HG03457 (cell line): ENCODE measurements at regions not wholly inside any gene's neighbourhood (a gene's known extent, or its start where the extent isn't known, plus 50 kb on each side); places are given as distances from the start of the nearest gene placed in this dataset.

Experiments
- ATAC-seq: cut with Tn5 transposase; IDR thresholded peaks from one replicate; pipeline ENCODE4 v1.9.1; 2021; ENCODE audit warnings: moderate number of reproducible peaks; ENCODE audit not compliant: unreplicated experiment

DNA sequence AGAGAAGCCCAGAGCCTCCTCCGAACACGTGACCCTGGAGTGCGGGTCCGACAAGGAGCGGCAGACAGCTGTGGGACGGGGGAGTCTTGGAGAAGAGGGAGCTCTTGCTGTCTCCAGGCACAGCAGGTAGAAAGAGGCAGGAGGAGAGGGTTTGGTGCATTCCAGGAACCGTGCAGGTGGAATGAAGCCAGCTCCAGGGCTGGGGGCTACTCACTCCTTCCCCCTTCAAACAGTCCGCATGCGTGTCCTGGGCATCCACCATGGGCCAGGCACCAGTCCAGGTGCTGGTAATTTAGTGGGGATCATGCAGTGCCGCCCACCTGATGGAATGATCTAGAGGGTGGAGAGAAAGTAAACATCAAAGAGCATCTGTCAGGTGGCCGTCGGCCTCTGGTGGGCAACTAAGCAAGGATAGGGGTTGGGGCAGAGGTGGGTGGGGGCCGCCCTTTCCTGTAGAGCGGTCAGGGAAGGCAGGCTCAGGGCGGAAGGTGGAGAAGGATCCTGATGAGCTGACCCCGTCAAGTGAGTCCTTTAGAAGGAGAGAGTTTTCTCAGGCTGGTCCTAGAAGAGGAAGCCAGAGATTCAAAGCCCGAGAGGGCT lies 850.0 kb downstream of the TBC1D22A start:
- ATAC-seq, result no peak

DNA sequence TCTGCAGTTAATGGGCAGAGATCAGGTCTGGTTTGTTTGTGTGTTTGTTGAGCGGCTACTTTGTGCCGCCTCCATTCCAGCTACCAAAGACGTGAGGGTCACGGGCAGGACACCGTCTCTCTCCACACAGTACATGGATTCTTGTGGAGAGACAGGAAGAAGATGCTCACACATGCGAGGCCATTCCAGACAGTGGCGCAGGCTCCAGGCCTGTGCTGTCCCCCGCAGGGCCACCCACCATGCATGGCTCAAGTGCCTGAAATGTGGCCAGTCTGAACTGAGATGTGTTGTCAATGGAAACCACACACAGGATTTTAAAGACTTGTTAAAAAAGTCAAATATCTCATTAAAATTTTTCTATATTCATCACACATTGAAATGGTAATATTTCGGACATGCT lies 848.3 kb downstream of the TBC1D22A start:
- no peak for ATAC-seq

DNA sequence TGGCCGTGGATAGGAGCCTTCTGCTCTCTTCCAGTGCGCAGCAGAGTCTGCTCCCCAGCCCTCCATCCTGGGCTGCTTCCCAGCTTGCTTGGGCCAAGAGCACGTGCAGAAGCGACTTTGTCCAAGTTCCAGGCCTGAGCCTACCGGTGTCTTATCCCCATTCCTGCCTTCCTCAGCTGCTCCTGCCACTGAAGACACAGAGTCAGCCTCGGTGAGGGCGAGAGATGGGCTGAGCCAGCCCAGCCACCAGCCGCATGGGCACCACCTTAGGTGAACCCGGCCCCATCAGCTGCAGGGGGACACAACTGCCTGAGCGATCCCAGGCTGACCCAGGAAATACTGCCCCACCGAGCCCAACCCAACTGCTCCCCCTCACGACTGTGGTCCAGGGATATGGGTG lies 847.8 kb downstream of the TBC1D22A start:
- no peak for ATAC-seq

DNA sequence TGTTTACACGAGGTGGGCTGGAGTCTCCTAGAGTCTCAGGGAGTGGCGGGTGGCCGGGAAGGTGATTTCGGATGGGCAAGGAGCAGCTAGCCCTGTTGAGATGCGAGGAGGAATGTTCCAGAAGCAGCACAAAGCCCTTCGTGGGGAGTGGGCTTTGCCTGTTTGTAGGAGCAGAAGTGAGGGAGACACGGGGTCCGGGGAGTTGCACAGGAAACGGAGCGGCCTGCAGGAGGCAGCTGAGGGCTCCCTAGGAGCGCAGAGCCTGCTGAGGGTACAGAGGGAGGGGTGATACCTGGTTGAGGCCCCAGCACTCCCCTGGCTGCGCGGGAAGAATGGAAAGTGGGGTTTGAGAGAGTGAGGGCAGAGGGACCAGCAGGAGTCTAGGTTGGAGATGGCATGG lies 847.2 kb downstream of the TBC1D22A start:
- no peak for ATAC-seq

DNA sequence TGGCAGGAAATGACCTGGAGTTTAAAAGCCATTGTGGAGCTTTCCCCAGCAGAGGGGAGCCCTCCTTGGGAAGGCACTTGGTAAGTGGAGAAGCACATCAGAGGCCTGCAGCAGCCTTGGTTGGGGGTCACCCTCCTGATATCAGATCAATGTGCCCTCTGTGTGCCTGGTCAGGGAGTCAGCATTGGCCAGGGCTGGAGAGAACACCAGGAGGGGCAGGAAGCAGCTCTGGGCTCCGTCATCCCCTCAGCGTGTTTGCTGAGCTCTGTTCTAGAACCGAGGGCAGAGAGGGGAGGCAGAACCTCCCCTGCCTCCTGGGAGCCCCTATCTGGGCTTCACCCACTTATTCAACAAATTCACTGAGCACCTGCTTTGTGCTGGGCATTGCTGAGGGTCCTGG lies 846.0 kb downstream of the TBC1D22A start:
- no peak for ATAC-seq

DNA sequence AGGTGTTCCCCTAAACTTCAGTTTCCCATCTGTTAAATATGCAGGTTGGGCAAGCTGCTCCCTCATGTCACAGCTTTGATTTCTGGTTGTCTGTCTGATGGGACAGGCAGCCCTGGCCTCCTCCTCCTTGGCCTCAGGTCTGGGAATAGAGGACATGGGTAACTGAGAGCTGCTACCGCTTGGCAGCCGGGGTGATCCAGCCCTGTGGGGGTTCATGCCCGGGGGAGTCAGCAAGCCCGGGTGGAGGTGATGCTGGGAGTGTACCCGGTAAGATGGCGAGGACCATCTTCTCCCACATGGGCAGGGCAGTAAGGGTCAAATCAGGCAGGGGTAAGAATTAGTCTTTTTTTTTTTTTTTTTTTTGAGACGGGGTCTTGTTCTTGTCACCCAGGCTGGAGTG lies 845.0 kb downstream of the TBC1D22A start:
- ATAC-seq, result no peak

DNA sequence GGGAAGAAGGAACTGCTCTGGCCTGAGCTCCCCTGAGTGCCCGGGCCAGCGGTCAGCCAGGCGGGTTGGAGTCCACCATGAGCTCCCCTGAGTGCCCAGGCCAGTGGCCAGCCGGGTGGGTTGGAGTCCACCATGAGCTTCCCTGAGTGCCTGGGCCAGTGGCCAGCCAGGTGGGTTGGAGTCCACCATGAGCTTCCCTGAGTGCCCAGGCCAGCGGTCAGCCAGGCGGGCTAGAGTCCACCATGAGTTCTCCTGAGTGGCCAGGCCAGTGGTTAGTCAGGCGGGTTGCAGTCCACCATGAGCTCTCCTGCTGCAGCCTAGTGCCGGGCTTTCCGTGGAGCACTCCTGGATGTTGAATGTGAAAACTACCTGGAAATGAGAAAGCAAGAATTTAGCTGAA lies 844.0 kb downstream of the TBC1D22A start:
- no peak for ATAC-seq

DNA sequence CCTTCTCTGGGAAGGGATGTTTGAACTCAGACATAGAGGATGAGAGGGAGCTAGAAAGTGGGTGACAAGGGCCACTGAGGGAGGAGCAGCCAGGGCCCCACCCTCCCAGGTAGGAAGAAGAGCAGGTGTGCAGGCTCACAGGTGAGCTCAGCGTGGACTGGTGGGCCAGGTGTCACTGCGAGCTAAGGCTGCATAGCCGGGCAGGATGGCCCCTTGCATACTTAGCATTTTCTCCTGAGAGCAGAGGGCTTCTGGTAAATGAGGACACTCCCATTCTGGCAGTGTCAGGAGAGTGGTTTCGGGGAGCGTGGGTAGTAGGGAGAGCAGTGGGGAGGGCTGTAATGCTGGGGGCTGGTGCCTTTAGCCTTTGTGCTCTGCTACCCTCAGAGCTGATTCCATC lies 843.4 kb downstream of the TBC1D22A start:
- no peak for ATAC-seq

DNA sequence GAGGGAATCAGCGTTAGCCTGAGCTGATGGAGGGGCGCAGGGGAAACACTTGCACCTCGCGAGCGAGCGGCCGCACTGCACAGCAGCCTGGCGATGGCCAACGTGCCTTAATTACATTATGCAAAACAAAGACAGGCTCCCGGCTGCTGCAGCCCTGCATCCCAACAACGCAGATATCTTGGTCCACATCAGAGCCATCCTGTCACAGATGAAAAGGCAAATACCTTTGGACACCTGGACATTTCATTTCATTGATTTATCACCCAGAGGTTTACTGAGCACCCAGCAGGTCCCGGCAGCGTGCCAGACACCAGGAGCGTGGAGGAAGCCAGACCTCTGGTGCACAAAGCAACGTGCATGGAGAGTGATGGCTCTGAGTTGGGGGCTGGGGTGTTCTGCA lies 843.0 kb downstream of the TBC1D22A start:
- no peak for ATAC-seq

DNA sequence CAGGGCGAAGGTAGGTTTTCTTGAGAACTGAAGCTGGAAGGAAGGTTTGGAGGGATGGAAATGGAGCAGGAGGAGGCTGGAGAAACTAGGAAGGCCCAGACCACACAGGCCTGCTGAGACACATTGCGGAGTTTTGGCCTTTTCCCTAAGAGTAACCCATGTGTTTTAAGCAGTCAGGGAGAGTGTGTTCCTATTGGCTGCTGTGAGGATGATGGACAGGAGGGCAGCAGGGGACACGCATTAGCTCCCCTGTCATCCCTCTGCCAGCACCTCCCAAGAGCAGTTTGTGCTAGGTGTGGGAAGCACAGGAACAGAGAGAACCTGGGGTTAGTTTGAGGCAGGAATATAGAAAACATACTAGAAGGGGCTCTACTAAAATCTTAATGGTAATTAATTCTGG lies 842.1 kb downstream of the TBC1D22A start:
- ATAC-seq, result no peak

DNA sequence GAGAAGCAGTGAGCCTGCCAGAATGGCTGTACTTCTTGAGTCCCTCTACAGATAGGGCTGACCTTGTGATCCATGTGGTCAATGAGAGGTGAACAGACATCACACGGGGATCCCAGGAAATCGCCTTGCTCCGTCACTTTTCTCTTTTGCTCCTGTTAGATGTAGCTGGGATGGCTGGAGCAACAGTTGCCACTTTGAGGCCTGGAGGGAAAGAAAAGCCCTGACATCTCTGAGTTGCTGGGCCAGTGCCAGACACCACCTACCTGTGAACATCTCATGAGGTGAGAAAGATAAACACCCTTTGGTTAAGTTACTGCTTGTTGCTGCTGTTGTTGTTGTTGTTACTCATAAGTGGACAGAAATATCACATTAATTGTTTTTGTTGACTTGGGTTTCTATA lies 840.3 kb downstream of the TBC1D22A start:
- ATAC-seq, result no peak

DNA sequence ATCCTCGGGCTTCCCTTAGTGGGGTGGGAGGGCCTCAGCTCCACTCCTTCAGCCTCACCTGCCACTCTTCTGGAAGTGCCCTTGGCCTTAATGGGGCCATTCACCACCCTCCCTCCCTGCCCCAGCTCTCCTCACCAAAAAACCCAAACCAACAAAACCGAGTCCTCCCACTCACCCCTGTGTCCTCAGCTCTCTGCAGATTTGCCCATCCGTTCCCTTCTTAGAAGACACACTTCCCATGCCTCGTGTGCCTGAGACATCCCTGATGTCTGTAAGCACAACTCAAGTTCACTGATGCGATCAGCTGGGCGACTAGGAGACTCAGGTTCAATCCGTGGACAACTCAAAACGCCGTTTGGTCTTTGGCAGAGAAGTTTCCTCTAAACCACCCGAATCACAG lies 839.2 kb downstream of the TBC1D22A start:
- ATAC-seq, result no peak

DNA sequence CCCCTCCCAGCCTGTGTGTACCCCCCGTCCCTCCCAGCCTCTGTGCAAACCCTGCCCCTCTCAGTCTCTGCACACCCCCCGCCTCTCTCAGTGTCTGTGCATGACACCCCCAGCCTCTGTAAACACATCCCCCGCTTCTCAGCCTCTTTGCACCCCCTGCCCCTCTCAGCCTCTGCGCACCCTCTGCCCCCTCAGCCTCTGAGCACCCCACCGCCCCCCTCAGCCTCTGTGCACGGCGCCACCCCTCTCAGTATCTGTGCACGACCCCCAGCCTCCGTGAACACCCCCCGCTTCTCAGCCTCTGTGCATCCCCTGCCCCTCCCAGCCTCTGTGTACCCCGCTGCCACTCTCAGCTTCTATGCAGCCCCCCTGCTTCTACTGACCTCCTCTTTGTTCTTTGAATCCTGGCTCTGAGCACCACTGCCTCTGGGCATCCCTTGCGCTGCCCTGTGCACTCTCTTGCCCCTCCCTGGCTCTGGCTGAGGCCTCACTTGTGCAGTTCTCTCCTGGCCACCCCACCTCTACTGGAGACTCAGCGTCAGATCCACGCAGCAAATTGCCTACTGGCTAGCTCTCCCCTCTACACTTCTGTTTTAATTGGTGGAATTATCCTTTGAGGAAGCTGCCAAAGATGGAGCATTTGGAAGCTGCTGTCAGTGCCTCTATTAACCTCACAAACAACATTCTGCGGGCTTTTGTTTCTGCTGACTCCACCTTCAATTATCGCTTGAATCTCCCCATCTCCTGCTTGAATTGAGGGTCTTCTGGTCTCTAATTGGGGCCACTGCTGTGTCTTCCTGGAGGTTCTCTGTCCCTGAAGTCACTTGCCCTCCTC lies 838.6 kb downstream of the TBC1D22A start:
- no peak for ATAC-seq

DNA sequence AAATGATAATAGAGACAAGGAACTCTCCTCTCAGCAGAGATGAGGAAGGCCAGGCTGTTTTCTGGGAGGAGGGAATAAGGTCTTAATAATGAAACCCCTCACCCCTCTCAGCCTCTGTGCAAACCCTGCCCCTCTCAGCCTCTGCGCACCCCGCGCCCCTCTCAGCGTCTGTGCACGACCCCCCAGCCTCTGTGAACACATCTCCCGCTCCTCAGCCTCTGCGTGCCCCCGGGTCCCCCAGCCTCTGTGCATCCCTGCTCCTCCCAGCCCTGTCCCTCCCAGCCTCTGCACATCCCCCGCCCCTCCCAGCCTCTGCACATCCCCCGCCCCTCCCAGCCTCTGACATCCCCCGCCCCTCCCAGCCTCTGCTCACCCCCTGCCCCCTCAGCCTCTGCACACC lies 837.8 kb downstream of the TBC1D22A start:
- no peak for ATAC-seq

DNA sequence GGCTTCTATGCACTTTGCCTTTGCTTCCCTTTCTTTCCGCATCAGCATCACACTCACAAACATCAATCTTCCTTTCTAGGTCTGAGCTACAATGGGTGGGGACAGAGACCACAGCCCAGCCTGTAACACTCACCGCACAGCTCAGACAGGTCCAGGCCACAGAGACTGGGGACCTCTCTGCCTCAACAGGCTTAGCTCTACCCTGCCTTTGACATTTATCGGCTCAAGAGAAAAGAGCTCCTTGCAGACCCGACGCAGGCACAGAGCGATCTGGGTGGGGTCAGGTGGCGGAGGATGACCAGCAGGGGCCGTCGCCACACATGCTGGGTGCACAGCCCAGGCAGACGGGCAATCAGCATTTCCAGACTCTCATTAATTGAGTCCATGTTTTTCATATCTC lies 837.3 kb downstream of the TBC1D22A start:
- ATAC-seq, result no peak

DNA sequence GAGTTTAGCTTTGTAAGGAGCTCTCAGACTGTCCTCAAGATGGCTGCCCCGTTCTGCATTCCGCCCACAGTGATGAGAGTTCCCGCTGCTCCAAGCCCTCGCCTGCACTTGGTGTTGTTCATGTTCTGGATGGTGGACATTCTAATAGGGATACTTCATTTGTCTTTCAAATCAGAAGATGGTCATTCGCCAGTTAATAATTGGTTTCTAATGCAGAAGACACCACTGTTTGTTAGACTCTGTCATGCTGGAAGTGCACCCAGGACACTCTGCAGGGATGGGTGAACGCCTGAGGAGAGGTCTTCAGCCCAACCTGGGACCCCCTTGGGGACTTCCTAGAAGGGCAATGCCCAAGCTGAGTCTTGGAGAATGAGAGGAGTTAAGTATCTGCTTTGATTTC lies 836.4 kb downstream of the TBC1D22A start:
- ATAC-seq, result no peak

DNA sequence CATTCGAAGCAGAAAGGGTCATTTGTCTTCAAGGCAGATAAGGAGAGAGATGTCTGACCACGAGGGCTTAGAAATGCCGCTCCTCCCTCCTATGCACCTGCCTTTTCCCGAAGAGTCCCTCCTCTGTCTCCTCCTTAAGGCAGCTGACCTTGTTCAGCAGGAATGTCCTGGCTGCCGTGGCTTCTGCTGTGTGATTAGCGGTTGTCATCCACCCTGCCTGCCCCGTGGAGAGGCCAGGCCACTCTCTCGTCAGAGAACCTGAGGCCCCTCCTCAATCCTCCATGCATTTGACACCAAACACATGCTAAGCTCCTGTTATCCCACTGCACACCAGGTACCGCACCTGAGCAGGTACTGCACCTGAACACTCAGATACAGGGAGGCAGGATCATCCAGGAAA lies 834.6 kb downstream of the TBC1D22A start:
- no peak for ATAC-seq

DNA sequence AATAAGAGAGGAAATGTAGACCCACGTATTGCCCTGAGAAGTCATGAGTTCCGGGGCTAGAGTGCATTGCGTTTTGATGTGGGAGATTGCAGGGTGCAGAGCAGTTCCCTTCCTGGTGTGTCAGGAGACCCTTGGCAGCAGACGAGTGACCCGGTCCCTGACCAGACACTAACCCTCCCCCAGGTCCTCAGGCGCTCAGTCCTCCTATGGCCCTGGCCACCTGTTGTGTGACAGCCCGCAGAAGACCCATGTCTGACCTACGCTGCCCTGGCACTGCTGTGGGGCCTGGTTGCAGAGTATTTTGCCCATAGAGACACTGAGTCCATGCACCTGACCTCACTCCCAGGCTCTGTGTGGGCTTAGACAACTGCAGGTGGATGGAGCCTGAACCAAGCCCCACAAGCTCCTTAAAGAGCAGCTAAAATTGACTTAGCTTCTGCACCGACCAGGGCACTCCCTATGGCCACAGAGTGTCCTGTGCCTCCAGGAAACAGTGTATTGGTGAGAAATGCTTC lies 833.8 kb downstream of the TBC1D22A start:
- no peak for ATAC-seq

DNA sequence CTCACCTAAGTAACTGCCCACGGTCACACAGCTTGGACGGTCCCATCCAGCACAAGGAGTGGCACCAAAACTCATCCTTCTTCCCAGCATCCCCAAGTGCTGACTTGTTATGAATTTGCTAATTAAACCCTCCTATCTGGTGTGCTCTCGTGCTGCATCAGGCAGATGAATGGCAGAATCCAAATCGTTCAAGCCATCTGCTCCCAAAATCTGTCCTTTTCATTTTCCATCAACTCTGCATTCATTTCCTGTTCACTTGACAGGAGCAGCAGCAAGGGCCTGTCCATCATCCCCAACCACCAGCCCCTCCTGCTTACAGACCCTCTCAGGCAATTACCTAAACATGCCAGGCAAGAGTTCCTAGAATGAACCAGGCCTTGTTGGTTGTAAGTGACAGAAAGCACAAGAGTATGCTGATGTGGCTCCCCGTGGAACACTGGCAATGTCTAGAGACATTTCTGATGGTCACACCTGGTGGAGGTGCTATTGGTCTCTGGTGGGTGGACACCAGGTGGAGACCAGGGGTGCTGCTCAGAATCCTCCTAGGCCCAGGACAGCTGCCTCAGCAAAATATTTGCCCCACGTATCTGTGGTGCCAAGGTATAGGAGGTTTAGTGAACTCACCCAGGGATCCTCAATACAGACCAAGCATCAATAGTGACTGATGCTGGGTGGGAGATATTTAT lies 832.5 kb downstream of the TBC1D22A start:
- no peak for ATAC-seq

DNA sequence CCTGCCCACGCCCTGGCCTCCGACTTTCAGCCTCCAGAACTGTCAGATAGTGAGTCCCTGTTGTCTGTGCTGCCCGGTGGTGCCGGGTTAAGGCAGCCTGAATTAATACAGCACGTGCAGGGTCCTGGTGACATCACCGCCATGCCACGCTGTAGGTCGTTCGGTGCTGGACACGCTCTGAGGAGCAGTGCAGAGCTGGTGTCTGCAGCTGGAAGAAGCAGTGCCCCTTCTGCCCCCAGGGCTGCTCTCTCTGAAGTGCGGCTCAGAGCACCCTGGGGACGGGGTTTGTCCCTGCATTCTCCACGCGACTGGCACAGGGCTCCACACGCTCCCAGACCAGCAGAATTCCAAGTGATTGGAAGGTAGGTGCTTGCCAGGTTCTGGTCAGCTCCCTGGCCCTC lies 831.5 kb downstream of the TBC1D22A start:
- ATAC-seq, result no peak

DNA sequence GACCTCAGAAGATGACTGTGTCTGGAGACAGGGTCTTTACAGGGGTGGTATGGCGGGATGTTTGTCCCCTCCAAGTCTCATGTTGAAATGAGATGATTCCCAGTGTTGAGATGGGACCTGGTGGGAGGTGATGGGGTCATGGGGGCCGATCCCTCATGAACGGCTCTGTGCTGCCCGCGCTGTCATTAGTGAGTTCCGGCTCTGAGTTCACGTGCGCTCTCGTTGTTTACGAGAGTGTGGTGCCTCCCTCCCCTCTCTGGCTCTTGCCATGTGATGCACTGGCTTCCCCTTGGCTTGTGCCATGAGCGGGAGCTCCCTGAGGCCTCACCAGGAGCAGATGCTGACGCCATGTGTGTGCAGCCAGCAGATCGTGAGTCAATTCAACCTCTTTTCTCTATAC lies 830.8 kb downstream of the TBC1D22A start:
- ATAC-seq, result no peak

DNA sequence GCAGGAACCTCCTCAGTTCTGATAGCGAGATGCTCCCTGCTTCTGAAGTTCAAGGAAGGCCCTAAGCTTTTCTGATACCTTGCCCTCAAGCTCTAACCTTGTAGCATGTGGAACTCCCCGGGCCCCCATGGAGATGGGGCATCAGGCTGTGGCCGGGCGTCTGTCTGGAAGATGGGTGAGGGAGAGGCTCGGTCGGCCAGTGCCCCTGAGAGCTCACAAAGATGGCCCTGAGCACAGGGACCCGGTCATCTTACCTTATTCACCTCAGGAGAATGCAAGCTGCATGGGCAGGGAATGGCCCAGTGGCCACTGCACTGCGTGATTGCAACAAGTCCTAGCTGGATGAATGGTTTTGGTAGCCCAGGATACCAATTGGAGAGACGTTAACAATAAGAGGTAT lies 830.3 kb downstream of the TBC1D22A start:
- ATAC-seq, result no peak
